ENCODE measurements at regions not wholly inside any gene's neighbourhood (a gene's known extent, or its start where the extent isn't known, plus 50 kb on each side); places are given as distances from the start of the nearest gene placed in this dataset.

- TF ChIP-seq POLR2A (IDR thresholded peaks at IDR 0.05; ENCODE audit: low read depth, low read length) (no peak), CEBPB (IDR thresholded peaks at IDR 0.05; ENCODE audit: low read depth, low read length) (no peak), CTCF (conservative IDR thresholded peaks at IDR 0.05; ENCODE audit: low read depth, low read length) (no peak), RAD21 (IDR thresholded peaks at IDR 0.05; ENCODE audit: low read length) (no peak), RFX5 (IDR thresholded peaks at IDR 0.05; ENCODE audit: low read depth, low read length) (no peak), CHD1 (IDR thresholded peaks at IDR 0.05; ENCODE audit: low read depth, low read length) (no peak), MAFK (IDR thresholded peaks at IDR 0.05; ENCODE audit: low read depth, low read length) (no peak), MXI1 (IDR thresholded peaks at IDR 0.05; ENCODE audit: borderline replicate concordance, low read depth, low read length) (no peak), RCOR1 (IDR thresholded peaks at IDR 0.05; ENCODE audit: insufficient replicate concordance, low read length) (no peak), ELK1 (IDR thresholded peaks at IDR 0.05; ENCODE audit: borderline replicate concordance, low read depth, low read length) (no peak), NFE2L2 (IDR thresholded peaks at IDR 0.05; ENCODE audit: low read depth, low read length) (no peak)
- TF ChIP-seq, protein P1, sequence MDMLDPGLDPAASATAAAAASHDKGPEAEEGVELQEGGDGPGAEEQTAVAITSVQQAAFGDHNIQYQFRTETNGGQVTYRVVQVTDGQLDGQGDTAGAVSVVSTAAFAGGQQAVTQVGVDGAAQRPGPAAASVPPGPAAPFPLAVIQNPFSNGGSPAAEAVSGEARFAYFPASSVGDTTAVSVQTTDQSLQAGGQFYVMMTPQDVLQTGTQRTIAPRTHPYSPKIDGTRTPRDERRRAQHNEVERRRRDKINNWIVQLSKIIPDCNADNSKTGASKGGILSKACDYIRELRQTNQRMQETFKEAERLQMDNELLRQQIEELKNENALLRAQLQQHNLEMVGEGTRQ (IDR thresholded peaks at IDR 0.05; ENCODE audit: low read depth, low read length) = no peak
Observed at GRCh38 chr14:97523936-97524335, 726.8 kb downstream of the VRK1 start.

Measured in IMR-90 (cell line).